Adrenal gland (tissue), 5 donors: ENCODE measurements at regions not wholly inside any gene's neighbourhood (a gene's known extent, or its start where the extent isn't known, plus 50 kb on each side); places are given as distances from the start of the nearest gene placed in this dataset.

Experiments used
- POLR2A ChIP-seq, 2 donors: fragments of 450-650 bp; IDR thresholded peaks; one replicate each; pipeline ENCODE4 v1.6.1; 2017; ENCODE audit warnings: antibody characterized with exemption in 2 of 2, mild to moderate bottlenecking in 2 of 2, moderate library complexity in 1 of 2
- TF ChIP-seq, protein P1 (sequence below), 6 experiments: fragments of 450-650 bp in 4 of 6; fragments of 200-600 bp in 2 of 6; sonication (generic) in 1 of 6; IDR thresholded peaks; 1 replicate in 5 of 6; 2 replicates in 1 of 6; pipeline versions ENCODE4 v1.5.1 to v1.8.0; 2016 to 2021; ENCODE audit warnings: antibody characterized with exemption in 6 of 6, mild to moderate bottlenecking in 2 of 6, moderate library complexity in 1 of 6
- donor health status: DM: no; HTN: no; CAD: no.

GRCh38 chr5:56755036-56755555 is 60.3 kb upstream of the MAP3K1 start:
- no peak for TF ChIP-seq POLR2A (IDR thresholded peaks at IDR 0.05)
- TF ChIP-seq, protein P1, sequence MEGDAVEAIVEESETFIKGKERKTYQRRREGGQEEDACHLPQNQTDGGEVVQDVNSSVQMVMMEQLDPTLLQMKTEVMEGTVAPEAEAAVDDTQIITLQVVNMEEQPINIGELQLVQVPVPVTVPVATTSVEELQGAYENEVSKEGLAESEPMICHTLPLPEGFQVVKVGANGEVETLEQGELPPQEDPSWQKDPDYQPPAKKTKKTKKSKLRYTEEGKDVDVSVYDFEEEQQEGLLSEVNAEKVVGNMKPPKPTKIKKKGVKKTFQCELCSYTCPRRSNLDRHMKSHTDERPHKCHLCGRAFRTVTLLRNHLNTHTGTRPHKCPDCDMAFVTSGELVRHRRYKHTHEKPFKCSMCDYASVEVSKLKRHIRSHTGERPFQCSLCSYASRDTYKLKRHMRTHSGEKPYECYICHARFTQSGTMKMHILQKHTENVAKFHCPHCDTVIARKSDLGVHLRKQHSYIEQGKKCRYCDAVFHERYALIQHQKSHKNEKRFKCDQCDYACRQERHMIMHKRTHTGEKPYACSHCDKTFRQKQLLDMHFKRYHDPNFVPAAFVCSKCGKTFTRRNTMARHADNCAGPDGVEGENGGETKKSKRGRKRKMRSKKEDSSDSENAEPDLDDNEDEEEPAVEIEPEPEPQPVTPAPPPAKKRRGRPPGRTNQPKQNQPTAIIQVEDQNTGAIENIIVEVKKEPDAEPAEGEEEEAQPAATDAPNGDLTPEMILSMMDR (IDR thresholded peaks at IDR 0.05) = no peak
